A673 (cell line): ENCODE measurements at regions not wholly inside any gene's neighbourhood (a gene's known extent, or its start where the extent isn't known, plus 50 kb on each side); places are given as distances from the start of the nearest gene placed in this dataset.

Experiments used
- CTCF ChIP-seq: fragments of 300-800, 200-600 bp; sonication (generic); conservative IDR thresholded peaks from 2 replicates; pipeline ENCODE4 v1.5.1; 2017; ENCODE audit warnings: low read depth, mild to moderate bottlenecking, antibody characterized with exemption, low read length, moderate library complexity, mixed read lengths
- EZH2 ChIP-seq: fragments of 200-600 bp; sonication (generic); IDR thresholded peaks from 2 replicates; pipeline ENCODE4 v1.6.1; 2017; ENCODE audit warnings: borderline replicate concordance, low read depth, mild to moderate bottlenecking, mixed read lengths, antibody characterized with exemption, low read length; ENCODE audit not compliant: poor library complexity, severe bottlenecking

DNA sequence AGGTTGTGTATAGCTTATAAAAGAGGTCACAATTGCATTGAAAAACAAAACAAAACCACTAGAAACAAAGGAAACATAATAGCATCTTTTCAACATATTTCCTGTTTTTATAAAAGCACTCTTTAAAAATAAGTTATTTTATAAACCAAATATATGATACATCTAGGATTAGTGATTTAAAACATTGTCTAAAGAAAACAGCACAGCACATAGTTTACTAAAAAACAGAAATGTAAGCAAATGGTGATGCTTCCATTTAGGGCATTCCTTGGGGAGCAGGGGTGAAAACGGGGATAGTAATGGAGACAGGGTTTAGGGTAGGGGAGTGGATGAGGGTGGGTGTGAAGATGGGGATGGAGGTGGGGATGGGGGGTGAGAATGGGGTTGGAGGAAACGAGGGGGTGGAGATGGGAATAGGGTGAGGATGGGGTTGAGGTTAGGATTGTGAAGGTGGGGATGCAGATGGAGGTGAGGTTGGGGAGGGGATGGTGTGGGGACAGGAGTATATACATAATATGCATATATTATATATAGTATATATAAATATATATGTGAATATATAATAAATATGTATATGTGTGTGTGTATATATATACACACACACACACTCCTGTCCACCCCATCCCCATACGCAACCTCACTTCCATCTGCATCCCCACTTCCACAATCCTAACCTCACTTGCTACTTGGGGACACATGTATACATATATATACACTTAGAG, 1519.5 kb downstream of the CDH11 start:
- TF ChIP-seq EZH2 = no peak
- no peak for TF ChIP-seq CTCF
